ENCODE measurements at regions not wholly inside any gene's neighbourhood (a gene's known extent, or its start where the extent isn't known, plus 50 kb on each side); places are given as distances from the start of the nearest gene placed in this dataset.
A peak's percentile ranks its signal among the peaks of the same experiment; 100 is the strongest.

- DNase-seq (ENCODE audit: low read depth), result no peak
Observed at GRCh38 chr2:121028577-121028976, 256.4 kb downstream of the TFCP2L1 start.

GRCh38 chr2:121030523-121030922 is 254.5 kb downstream of the TFCP2L1 start:
- in situ Hi-C loops (cut with HindIII; ENCODE audit: low pct_unique_long_range_greater_than_20kb, low sequenced_read_pairs), result no loop called here
- DNase-seq (ENCODE audit: low read depth), result no peak

More at GRCh38 chr2:121028577-121028976, 256.4 kb downstream of the TFCP2L1 start:
- in situ Hi-C loops (cut with HindIII; ENCODE audit: low pct_unique_long_range_greater_than_20kb, low sequenced_read_pairs), result no loop called here

- in situ Hi-C loops (cut with HindIII; ENCODE audit: low pct_unique_long_range_greater_than_20kb, low sequenced_read_pairs), result no loop called here
Observed at GRCh38 chr2:121031568-121032340, 253.2 kb downstream of the TFCP2L1 start.

GRCh38 chr2:121033461-121033996 is 251.5 kb downstream of the TFCP2L1 start:
- in situ Hi-C loops (cut with HindIII; ENCODE audit: low pct_unique_long_range_greater_than_20kb, low sequenced_read_pairs), result no loop called here

More at GRCh38 chr2:121031568-121032340, 253.2 kb downstream of the TFCP2L1 start:
- no peak for DNase-seq (ENCODE audit: low read depth)

GRCh38 chr2:121034551-121034950 is 250.5 kb downstream of the TFCP2L1 start:
- in situ Hi-C loops (cut with HindIII; ENCODE audit: low pct_unique_long_range_greater_than_20kb, low sequenced_read_pairs), result no loop called here
- no peak for DNase-seq (ENCODE audit: low read depth)

More at GRCh38 chr2:121033461-121033996, 251.5 kb downstream of the TFCP2L1 start:
- DNase-seq (ENCODE audit: low read depth), result no peak

GRCh38 chr2:121036226-121036692 is 248.7 kb downstream of the TFCP2L1 start:
- no peak for DNase-seq (ENCODE audit: low read depth)
- in situ Hi-C loops (cut with HindIII; ENCODE audit: low pct_unique_long_range_greater_than_20kb, low sequenced_read_pairs), result no loop called here

- no peak for DNase-seq (ENCODE audit: low read depth)
- in situ Hi-C loops (cut with HindIII; ENCODE audit: low pct_unique_long_range_greater_than_20kb, low sequenced_read_pairs), result no loop called here
Observed at GRCh38 chr2:121037480-121037879, 247.5 kb downstream of the TFCP2L1 start.

GRCh38 chr2:121038031-121038430 is 247.0 kb downstream of the TFCP2L1 start:
- in situ Hi-C loops (cut with HindIII; ENCODE audit: low pct_unique_long_range_greater_than_20kb, low sequenced_read_pairs), result no loop called here
- no peak for DNase-seq (ENCODE audit: low read depth)

- no peak for DNase-seq (ENCODE audit: low read depth)
- in situ Hi-C loops (cut with HindIII; ENCODE audit: low pct_unique_long_range_greater_than_20kb, low sequenced_read_pairs), result no loop called here
Observed at GRCh38 chr2:121038431-121038830, 246.6 kb downstream of the TFCP2L1 start.

- in situ Hi-C loops (cut with HindIII; ENCODE audit: low pct_unique_long_range_greater_than_20kb, low sequenced_read_pairs), result no loop called here
- peak; percentile 52 for DNase-seq (ENCODE audit: low read depth)
Observed at GRCh38 chr2:121038891-121039616, 245.9 kb downstream of the TFCP2L1 start.

GRCh38 chr2:121039679-121040078 is 245.3 kb downstream of the TFCP2L1 start:
- DNase-seq (ENCODE audit: low read depth), result no peak

GRCh38 chr2:121041516-121041915 is 243.5 kb downstream of the TFCP2L1 start:
- in situ Hi-C loops (cut with HindIII; ENCODE audit: low pct_unique_long_range_greater_than_20kb, low sequenced_read_pairs), result no loop called here
- DNase-seq (ENCODE audit: low read depth), result no peak

More at GRCh38 chr2:121039679-121040078, 245.3 kb downstream of the TFCP2L1 start:
- in situ Hi-C loops (cut with HindIII; ENCODE audit: low pct_unique_long_range_greater_than_20kb, low sequenced_read_pairs), result no loop called here

- in situ Hi-C loops (cut with HindIII; ENCODE audit: low pct_unique_long_range_greater_than_20kb, low sequenced_read_pairs), result no loop called here
- DNase-seq (ENCODE audit: low read depth), result no peak
Observed at GRCh38 chr2:121043061-121043826, 241.8 kb downstream of the TFCP2L1 start.

GRCh38 chr2:121043827-121044222 is 241.2 kb downstream of the TFCP2L1 start:
- in situ Hi-C loops (cut with HindIII; ENCODE audit: low pct_unique_long_range_greater_than_20kb, low sequenced_read_pairs), result no loop called here

GRCh38 chr2:121044412-121044811 is 240.6 kb downstream of the TFCP2L1 start:
- in situ Hi-C loops (cut with HindIII; ENCODE audit: low pct_unique_long_range_greater_than_20kb, low sequenced_read_pairs), result no loop called here
- DNase-seq (ENCODE audit: low read depth), result no peak

More at GRCh38 chr2:121043827-121044222, 241.2 kb downstream of the TFCP2L1 start:
- no peak for DNase-seq (ENCODE audit: low read depth)

- in situ Hi-C loops (cut with HindIII; ENCODE audit: low pct_unique_long_range_greater_than_20kb, low sequenced_read_pairs), result no loop called here
- no peak for DNase-seq (ENCODE audit: low read depth)
Observed at GRCh38 chr2:121045245-121045644, 239.8 kb downstream of the TFCP2L1 start.

GRCh38 chr2:121046335-121046734 is 238.7 kb downstream of the TFCP2L1 start:
- no peak for DNase-seq (ENCODE audit: low read depth)

GRCh38 chr2:121047383-121047782 is 237.6 kb downstream of the TFCP2L1 start:
- in situ Hi-C loops (cut with HindIII; ENCODE audit: low pct_unique_long_range_greater_than_20kb, low sequenced_read_pairs), result no loop called here

More at GRCh38 chr2:121046335-121046734, 238.7 kb downstream of the TFCP2L1 start:
- in situ Hi-C loops (cut with HindIII; ENCODE audit: low pct_unique_long_range_greater_than_20kb, low sequenced_read_pairs), result no loop called here

More at GRCh38 chr2:121047383-121047782, 237.6 kb downstream of the TFCP2L1 start:
- no peak for DNase-seq (ENCODE audit: low read depth)
